Right cardiac atrium (tissue), 5 donors: ENCODE measurements at regions not wholly inside any gene's neighbourhood (a gene's known extent, or its start where the extent isn't known, plus 50 kb on each side); places are given as distances from the start of the nearest gene placed in this dataset.

Experiments used
- ATAC-seq, 2 donors: fragments of 200-7000 bp; cut with Tn5 transposase; one replicate each; pipeline versions ENCODE4 v1.8.0 to v1.9.1; 2020; ENCODE audit warnings: moderate library complexity in 2 of 2, mild to moderate bottlenecking in 1 of 2
- DNase-seq, 3 donors: peaks; one replicate each; pipeline ENCODE4 v3.0.0-alpha.2; 2020
- H3K27ac ChIP-seq: one replicate; pipeline ENCODE4 v1.5.1; 2013; ENCODE audit warnings: mild to moderate bottlenecking, low read length, control low read depth, moderate library complexity
- H3K27me3 ChIP-seq: one replicate; pipeline ENCODE4 v1.6.1; 2013; ENCODE audit not compliant: control insufficient read depth, insufficient read depth
- H3K4me1 ChIP-seq: one replicate; pipeline ENCODE4 v1.6.1; 2013; ENCODE audit warnings: low read length; ENCODE audit not compliant: control insufficient read depth, insufficient read depth
- H3K4me3 ChIP-seq: one replicate; pipeline ENCODE4 v1.5.1; 2013; ENCODE audit warnings: low read length, control low read depth
- H3K9me3 ChIP-seq: one replicate; pipeline ENCODE4 v1.6.1; 2013; ENCODE audit warnings: low read length; ENCODE audit not compliant: control insufficient read depth
- WGBS: extraction: QIAGEN DNeasy Blood & Tissue Kit; methylation state at CpG from one replicate; pipeline ENCODE4 v1.1.7; 2013; 5-methylcytosine and 5-hydroxymethylcytosine counted together
- intact Hi-C, 4 donors: fragments of 100-400 bp; cut with DNase I; formaldehyde crosslinking; loops; one replicate each; pipeline versions ENCODE4 v1.11.0 to v1.14.0; 2022 to 2023
- donor health status: healthy with polysubstance abuse.
- donor health status: DM: no; HTN: yes; CAD: no.
- donor health status: DM: no; HTN: no; CAD: no.
- donor health status: DM: no; HTN: yes; CAD: no; lungs with severe emphysema.
- donor health status: DM: yes; HTN: yes; CAD: no.

DNA sequence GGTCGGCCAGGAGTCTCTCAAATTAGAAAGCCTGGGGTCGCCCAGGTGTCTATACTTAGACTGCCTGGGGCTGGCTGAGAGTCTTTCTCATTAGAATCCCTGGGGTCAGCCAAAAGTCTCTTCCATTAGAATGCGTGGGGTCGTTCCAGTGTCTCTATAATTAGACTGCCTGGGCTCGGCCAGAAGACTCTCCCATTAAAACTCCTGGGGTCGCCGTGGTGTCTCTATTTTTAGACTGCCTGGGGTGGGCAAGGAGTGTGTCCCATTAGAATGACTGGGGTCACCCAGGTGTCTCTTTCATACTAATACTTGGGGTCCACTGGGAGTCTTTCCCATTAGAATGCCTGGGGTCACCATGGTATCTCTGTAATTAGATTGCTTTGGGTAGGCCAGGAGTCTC is 2227.7 kb downstream of the TP53TG3F start:
- DNase-seq, result no peak
- Histone ChIP-seq H3K9me3 (no peaks in the 10 kb centered on the region), H3K4me3 (no peak overlapping the region), H3K4me1 (peaks cover 3% of the 10 kb centered on the region), H3K27me3 (no peaks in the 10 kb centered on the region), H3K27ac (no peak overlapping the region)
- 52% methylated on average over 7 of the region's 7 CpGs for WGBS
- intact Hi-C loops, result no loop called here
- no peak for ATAC-seq

DNA sequence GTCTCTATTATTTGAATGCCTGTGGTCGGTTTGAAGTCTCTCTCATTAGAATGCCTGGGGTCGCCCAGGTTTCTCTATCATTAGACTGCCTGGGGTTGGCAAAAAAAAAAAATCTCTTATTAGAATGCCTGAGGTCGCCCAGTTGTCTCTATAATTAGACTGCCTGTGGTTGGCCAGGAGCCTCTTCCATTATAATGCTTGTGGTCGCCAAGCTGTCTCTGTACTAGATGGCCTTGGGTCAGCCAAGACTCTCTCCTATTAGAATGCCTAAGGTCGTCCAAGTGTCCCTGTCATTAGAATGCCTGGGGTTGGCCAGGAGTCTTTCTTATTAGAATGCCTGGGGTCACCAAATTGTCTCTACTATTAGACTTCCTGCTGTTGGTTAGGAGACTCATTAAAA is 2228.4 kb downstream of the TP53TG3F start:
- intact Hi-C loops, result no loop called here
- H3K4me3 ChIP-seq, result no peak overlapping the region
- ATAC-seq (peak in 1 of 2 donors; percentile 51), DNase-seq (no peak)
- H3K4me1 ChIP-seq, result peaks cover 3% of the 10 kb centered on the region
- H3K9me3 ChIP-seq, result no peaks in the 10 kb centered on the region
- 38% methylated on average over 5 of the region's 5 CpGs for WGBS
- no peak overlapping the region for H3K27ac ChIP-seq
- H3K27me3 ChIP-seq, result no peaks in the 10 kb centered on the region

DNA sequence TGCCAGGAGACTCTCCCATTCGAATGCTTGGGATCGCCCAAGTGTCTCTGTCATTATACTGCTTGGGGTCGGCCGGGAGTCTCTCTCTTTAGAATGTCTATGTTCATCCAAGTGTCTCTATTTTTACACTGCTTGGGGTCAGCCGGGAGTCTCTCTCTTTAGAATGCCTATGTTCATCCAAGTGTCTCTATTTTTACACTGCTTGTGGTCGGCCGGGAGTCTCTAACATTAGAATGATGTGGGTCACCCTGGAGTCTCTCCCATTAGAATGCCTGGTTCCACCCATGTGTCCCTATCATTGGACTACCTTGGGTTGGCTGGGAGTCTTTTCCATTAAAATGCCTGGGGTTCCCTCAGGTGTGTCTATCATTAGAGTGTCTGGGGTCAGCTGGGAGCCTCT is 2230.4 kb downstream of the TP53TG3F start:
- Histone ChIP-seq H3K27me3 (no peaks in the 10 kb centered on the region), H3K9me3 (no peaks in the 10 kb centered on the region), H3K4me3 (no peak overlapping the region), H3K27ac (no peak overlapping the region), H3K4me1 (peaks cover 3% of the 10 kb centered on the region)
- ATAC-seq, result peak in 1 of 2 donors; percentile 45
- intact Hi-C loops, result no loop called here
- DNase-seq, result no peak
- WGBS, result 69% methylated on average over 7 of the region's 7 CpGs

DNA sequence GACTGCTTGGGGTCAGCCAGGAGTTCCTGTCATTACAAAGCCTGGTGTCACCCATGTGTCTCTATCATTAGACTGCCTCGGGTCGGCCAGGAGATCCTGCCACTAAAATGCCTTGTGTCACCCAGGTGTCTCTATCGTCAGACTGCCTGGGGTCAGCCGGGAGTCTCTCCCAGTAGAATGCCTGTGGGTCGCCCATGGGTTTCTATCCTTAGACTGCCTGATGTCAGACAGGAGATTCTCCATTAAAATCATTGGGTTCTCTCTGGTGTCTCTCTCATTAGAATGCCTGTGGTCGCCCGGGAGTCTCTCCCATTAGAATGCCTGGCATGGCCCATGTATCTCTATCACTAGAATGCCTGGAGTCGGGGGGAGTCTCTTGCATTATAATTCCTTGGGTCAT is 2231.0 kb downstream of the TP53TG3F start:
- ATAC-seq, result no peak
- WGBS, result 69% methylated on average over 8 of the region's 8 CpGs
- no peak for DNase-seq

DNA sequence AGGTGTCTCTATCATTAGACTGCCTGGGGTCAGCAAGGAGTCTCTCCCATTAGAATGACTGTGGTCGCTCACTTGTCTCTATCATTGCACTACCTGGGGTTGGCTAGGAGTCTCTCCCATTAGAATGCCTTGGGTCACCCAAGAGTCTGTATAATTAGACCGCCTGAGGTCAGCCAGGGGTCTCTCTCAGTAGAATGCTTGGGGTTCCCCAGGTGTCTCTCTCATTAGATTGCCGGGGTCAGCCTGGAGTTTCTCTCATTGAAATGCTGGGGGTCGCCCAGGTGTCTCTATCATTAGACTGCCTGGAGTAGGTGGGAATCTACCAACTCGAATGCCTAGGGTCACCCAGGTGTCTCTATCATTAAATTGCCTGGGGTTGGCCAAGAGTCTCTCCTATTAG is 2231.6 kb downstream of the TP53TG3F start:
- intact Hi-C loops, result no loop called here
- ATAC-seq, result no peak
- no peak overlapping the region for H3K27ac ChIP-seq
- H3K4me3 ChIP-seq, result no peak overlapping the region
- no peaks in the 10 kb centered on the region for H3K9me3 ChIP-seq
- no peak for DNase-seq
- WGBS, result 54% methylated on average over 5 of the region's 5 CpGs
- H3K4me1 ChIP-seq, result peaks cover 2% of the 10 kb centered on the region
- H3K27me3 ChIP-seq, result no peaks in the 10 kb centered on the region

More for the DNA sequence above, 2231.0 kb downstream of the TP53TG3F start:
- Histone ChIP-seq H3K9me3 (no peaks in the 10 kb centered on the region), H3K27me3 (no peaks in the 10 kb centered on the region), H3K27ac (no peak overlapping the region), H3K4me3 (no peak overlapping the region), H3K4me1 (peaks cover 3% of the 10 kb centered on the region)
- intact Hi-C loops, result no loop called here

DNA sequence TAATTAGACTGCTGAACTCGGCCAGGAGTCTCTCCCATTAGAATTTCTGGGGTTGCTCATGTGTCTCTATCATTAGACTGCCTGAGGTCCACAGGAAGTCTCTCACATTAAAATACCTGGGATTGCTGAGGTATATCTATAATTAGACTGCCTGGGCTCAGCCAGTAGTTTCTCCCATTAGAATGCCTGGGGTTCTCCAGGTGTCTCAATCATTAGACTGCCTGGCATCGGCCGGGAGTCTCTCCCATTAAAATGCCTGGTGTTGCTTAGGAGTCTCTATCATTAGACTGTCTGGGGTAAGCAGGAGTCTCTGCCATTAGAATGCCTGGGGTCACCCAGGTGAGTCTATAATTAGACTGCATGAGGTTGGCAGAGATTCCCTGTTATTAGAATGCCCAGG is 2233.4 kb downstream of the TP53TG3F start:
- no peak for DNase-seq
- no peak for ATAC-seq
- intact Hi-C loops, result no loop called here
- no peaks in the 10 kb centered on the region for H3K9me3 ChIP-seq
- 75% methylated on average over 3 of the region's 3 CpGs for WGBS
- no peaks in the 10 kb centered on the region for H3K4me1 ChIP-seq
- H3K27ac ChIP-seq, result no peak overlapping the region
- no peaks in the 10 kb centered on the region for H3K27me3 ChIP-seq
- H3K4me3 ChIP-seq, result no peak overlapping the region

DNA sequence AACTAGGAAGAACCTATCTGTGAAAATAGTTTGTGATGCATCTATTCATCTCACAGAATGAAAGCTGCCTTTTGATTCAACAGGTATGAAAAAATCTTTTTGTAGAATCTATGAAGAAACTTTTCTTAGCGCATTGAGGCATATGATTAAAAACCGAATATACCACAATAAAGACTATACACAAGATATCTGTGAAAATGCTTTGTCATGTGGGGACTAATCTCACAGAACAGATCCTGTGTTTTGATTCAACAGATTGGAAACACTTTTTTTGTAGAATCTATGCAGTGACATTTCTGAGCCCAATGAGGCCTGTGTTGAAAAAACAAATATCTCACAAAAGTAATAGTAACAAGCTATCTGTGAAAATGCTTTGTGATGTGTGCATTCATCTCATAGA is 2247.5 kb downstream of the TP53TG3F start:
- no peak overlapping the region for H3K27ac ChIP-seq
- H3K4me3 ChIP-seq, result no peak overlapping the region
- DNase-seq (no peak), ATAC-seq (no peak)
- H3K27me3 ChIP-seq, result no peaks in the 10 kb centered on the region
- no peaks in the 10 kb centered on the region for H3K4me1 ChIP-seq
- no peaks in the 10 kb centered on the region for H3K9me3 ChIP-seq
- intact Hi-C loops, result no loop called here
- WGBS, result 95% methylated on average over 2 of the region's 2 CpGs

DNA sequence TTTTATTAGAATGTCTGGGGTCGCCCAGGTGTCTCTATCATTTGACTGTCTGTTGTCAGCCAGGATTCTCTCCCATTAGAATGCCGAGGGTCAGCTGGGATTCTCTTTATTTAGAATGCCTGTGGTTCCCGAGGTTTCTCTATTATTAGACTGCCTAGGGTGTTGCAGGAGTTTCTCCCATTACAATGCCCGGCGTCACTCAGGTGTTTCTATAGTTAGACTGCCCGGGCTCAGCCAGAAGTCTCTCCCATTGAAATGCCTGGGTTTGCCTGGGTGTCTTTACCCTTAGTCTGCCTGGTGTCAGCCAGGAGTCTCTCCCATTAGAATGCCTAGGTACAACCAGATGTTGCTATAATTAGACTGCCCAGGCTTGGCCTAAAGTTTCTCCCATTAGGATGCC is 2252.0 kb downstream of the TP53TG3F start:
- H3K27me3 ChIP-seq, result no peaks in the 10 kb centered on the region
- H3K27ac ChIP-seq, result no peak overlapping the region
- intact Hi-C loops, result no loop called here
- no peaks in the 10 kb centered on the region for H3K4me1 ChIP-seq
- DNase-seq (no peak), ATAC-seq (no peak)
- 51% methylated on average over 6 of the region's 6 CpGs for WGBS
- no peaks in the 10 kb centered on the region for H3K9me3 ChIP-seq
- H3K4me3 ChIP-seq, result no peak overlapping the region

DNA sequence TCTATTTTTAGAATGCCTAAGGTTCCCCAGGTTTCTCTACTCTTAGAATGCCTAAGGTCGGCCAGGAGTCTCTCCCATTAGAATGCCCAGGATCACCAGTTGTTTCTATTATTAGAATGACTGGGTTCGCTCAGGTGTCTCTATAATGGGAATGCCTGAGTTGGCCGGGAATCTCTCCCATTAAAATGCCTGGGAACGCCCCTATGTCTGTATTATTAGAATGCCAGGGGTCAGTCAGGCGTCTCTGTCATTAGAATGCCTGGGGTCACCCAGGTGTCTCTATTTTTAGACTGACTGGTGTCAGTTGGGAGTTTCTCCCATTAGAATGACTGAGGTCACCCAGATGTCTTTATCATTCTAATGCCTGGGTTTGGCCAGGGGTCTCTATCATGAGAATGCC is 2252.5 kb downstream of the TP53TG3F start:
- WGBS, result 62% methylated on average over 5 of the region's 5 CpGs
- no peak for DNase-seq
- intact Hi-C loops, result no loop called here

DNA sequence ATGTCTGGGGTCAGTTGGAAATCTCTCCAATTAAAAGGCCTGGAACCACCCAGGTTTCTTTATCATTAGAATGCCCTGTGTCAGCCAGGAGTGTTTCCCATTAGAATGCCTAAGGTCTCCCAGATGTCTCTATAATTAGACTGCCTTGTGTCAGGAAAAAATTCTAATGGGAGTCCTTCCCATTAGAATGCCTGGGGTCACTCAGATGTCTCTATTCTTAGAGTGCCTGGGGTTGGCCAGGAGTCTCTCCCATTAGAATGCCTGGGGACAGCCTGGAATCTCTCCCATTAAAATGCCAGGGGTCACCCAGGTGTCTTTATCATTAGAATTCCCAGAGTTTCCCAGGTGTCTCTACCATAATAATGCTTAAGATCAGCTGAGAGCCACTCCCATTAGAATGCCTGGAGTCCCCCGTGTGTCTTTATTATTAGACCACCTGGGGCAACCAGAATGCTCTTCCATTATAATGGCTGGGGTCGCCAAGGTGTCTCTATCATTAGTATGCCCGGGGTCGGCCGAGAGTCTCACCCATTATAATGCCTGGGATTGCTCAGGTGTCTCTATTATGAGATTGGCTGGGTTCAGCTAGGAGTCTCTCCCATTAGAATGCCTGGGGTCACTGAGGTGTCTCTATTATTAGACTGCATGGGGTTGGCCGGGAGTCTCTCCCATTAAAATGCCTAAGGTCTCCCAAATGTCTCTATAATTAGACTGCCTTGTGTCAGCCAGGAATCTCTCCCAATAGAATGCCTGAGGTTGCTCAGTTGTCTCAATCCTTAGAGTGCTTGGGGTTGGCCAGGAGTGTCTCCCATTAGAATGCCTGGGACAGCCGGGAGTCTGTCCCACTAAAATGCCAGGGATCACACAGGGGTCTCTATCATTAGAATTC is 2254.6 kb downstream of the TP53TG3F start:
- Histone ChIP-seq H3K27ac (peak overlapping the region; percentile 98), H3K27me3 (no peaks in the 10 kb centered on the region), H3K4me3 (no peak overlapping the region), H3K9me3 (no peaks in the 10 kb centered on the region), H3K4me1 (no peaks in the 10 kb centered on the region)
- WGBS, result 62% methylated on average over 7 of the region's 7 CpGs
- ATAC-seq (peak; percentile 79 to 93), DNase-seq (peak in 1 of 3 donors; percentile 29)
- intact Hi-C loops, result no loop called here

More for the DNA sequence above, 2252.5 kb downstream of the TP53TG3F start:
- no peak overlapping the region for H3K4me3 ChIP-seq
- no peaks in the 10 kb centered on the region for H3K27me3 ChIP-seq
- no peak for ATAC-seq
- no peak overlapping the region for H3K27ac ChIP-seq
- no peaks in the 10 kb centered on the region for H3K4me1 ChIP-seq
- H3K9me3 ChIP-seq, result no peaks in the 10 kb centered on the region

DNA sequence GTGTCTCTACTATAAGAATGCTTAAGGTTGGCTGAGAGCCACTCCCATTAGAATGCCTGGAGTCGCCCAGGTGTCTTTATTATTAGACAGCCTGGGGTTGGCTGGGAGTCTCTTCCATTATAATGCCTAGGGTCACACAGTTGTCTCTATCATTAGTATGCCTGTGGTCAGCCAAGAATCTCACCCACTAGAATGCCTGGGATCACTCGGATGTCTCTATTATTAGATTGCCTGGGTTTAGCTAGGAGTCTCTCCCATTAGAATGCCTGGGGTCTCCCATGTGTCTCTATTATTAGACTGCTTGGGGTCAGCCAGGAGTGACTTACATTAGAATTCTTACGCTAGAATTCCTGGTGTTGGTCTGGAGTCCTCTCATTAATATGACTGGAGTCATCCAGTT is 2255.3 kb downstream of the TP53TG3F start:
- Histone ChIP-seq H3K9me3 (no peaks in the 10 kb centered on the region), H3K4me1 (no peaks in the 10 kb centered on the region), H3K4me3 (no peak overlapping the region), H3K27ac (peak overlapping the region; percentile 89), H3K27me3 (no peaks in the 10 kb centered on the region)
- 50% methylated on average over 3 of the region's 3 CpGs for WGBS
- ATAC-seq, result peak; percentile 80 to 95
- intact Hi-C loops, result no loop called here
- DNase-seq, result no peak
